Nephron (organoid): ENCODE measurements at regions not wholly inside any gene's neighbourhood (a gene's known extent, or its start where the extent isn't known, plus 50 kb on each side); places are given as distances from the start of the nearest gene placed in this dataset.
A peak's percentile ranks its signal among the peaks of the same experiment; 100 is the strongest.

ENCODE experiments used
- H3K27ac Mint-ChIP-seq, 3 experiments: 2 replicates each; pipeline ENCODE4 v1.8.0; 2020; ENCODE audit warnings: mixed read lengths in 3 of 3, mild to moderate bottlenecking in 2 of 3, moderate library complexity in 1 of 3
- H3K27me3 Mint-ChIP-seq: 2 replicates; pipeline ENCODE4 v1.8.0; 2021; ENCODE audit warnings: low read depth, mild to moderate bottlenecking, moderate library complexity, mixed read lengths
- H3K36me3 Mint-ChIP-seq: 2 replicates; pipeline ENCODE4 v1.8.0; 2020; ENCODE audit warnings: low read depth, mixed read lengths
- H3K4me1 Mint-ChIP-seq: 2 replicates; pipeline ENCODE4 v1.8.0; 2020; ENCODE audit warnings: mixed read lengths
- H3K4me3 Mint-ChIP-seq, 3 experiments: 2 replicates each; pipeline ENCODE4 v1.8.0; 2020; ENCODE audit warnings: mild to moderate bottlenecking in 3 of 3, mixed read lengths in 3 of 3, moderate library complexity in 2 of 3
- H3K9me3 Mint-ChIP-seq: 2 replicates; pipeline ENCODE4 v1.8.0; 2020; ENCODE audit warnings: mixed read lengths
- CTCF ChIP-seq, 3 experiments: fragments of 200-600 bp; sonication (generic); IDR thresholded peaks; one replicate each; pipeline ENCODE4 v1.5.0; 2021; ENCODE audit warnings: antibody characterized with exemption in 3 of 3; ENCODE audit not compliant: unreplicated experiment in 3 of 3

GRCh38 chr5:34563931-34564709, 92.0 kb upstream of the RAI14 start:
- no peak for TF ChIP-seq CTCF (IDR thresholded peaks at IDR 0.05; ENCODE audit: unreplicated experiment in 3 of 3)
- Mint-ChIP-seq H3K4me3 (peak overlapping the region in 1 of 3 experiments; percentile 22), H3K27ac (peak overlapping the region; percentile 63 to 82 (median 76)), H3K9me3 (no peaks in the 10 kb centered on the region), H3K36me3 (no peaks in the 10 kb centered on the region), H3K27me3 (no peaks in the 10 kb centered on the region), H3K4me1 (peaks cover 20% of the 10 kb centered on the region)

- Mint-ChIP-seq H3K4me1 (peaks cover 20% of the 10 kb centered on the region), H3K27me3 (no peaks in the 10 kb centered on the region), H3K4me3 (peak overlapping the region in 1 of 3 experiments; percentile 22), H3K9me3 (no peaks in the 10 kb centered on the region), H3K36me3 (no peaks in the 10 kb centered on the region), H3K27ac (peak overlapping the region; percentile 63 to 82 (median 76))
- no peak for TF ChIP-seq CTCF (IDR thresholded peaks at IDR 0.05; ENCODE audit: unreplicated experiment in 3 of 3)
Measured at GRCh38 chr5:34564710-34565235, 91.4 kb upstream of the RAI14 start.

GRCh38 chr5:34570143-34570542, 86.0 kb upstream of the RAI14 start:
- Mint-ChIP-seq H3K4me1 (peaks cover 30% of the 10 kb centered on the region), H3K27me3 (peaks cover 5% of the 10 kb centered on the region), H3K27ac (peak overlapping the region; percentile 89 to 95 (median 92)), H3K36me3 (no peaks in the 10 kb centered on the region), H3K9me3 (no peaks in the 10 kb centered on the region), H3K4me3 (no peak overlapping the region)
- TF ChIP-seq CTCF (IDR thresholded peaks at IDR 0.05; ENCODE audit: unreplicated experiment in 3 of 3), result no peak

- no peak overlapping the region for H3K4me3 Mint-ChIP-seq
- H3K27me3 Mint-ChIP-seq, result peaks cover 5% of the 10 kb centered on the region
- no peak for TF ChIP-seq CTCF (IDR thresholded peaks at IDR 0.05; ENCODE audit: unreplicated experiment in 3 of 3)
- H3K27ac Mint-ChIP-seq, result peak overlapping the region; percentile 89 to 95 (median 92)
- H3K36me3 Mint-ChIP-seq, result no peaks in the 10 kb centered on the region
- no peaks in the 10 kb centered on the region for H3K9me3 Mint-ChIP-seq
- peaks cover 26% of the 10 kb centered on the region for H3K4me1 Mint-ChIP-seq
Measured at GRCh38 chr5:34570721-34571676, 85.1 kb upstream of the RAI14 start.

- H3K9me3 Mint-ChIP-seq, result no peaks in the 10 kb centered on the region
- peaks cover 20% of the 10 kb centered on the region for H3K4me1 Mint-ChIP-seq
- peaks cover 5% of the 10 kb centered on the region for H3K27me3 Mint-ChIP-seq
- no peak for TF ChIP-seq CTCF (IDR thresholded peaks at IDR 0.05; ENCODE audit: unreplicated experiment in 3 of 3)
- H3K4me3 Mint-ChIP-seq, result no peak overlapping the region
- H3K36me3 Mint-ChIP-seq, result no peaks in the 10 kb centered on the region
- H3K27ac Mint-ChIP-seq, result peak overlapping the region; percentile 89 to 95 (median 92)
Measured at GRCh38 chr5:34571677-34572041, 84.5 kb upstream of the RAI14 start.
